NCI-H1105 treated with DMSO at 0.1 percent for 48 hours (cell line): ENCODE measurements at regions not wholly inside any gene's neighbourhood (a gene's known extent, or its start where the extent isn't known, plus 50 kb on each side); places are given as distances from the start of the nearest gene placed in this dataset.
"Not testable (repeated sequence)": the region's sequence is repeated elsewhere in the genome, so short reads cannot be mapped to it uniquely, and the experiment has no call there.

Source experiments
- DNase-seq: peaks from one replicate; lab custom pipeline; 2025; lab: John Stamatoyannopoulos, UW

GRCh38 chr22:26769663-26770062 is 112.3 kb downstream of the MIAT start:
- DNase-seq: no peak

GRCh38 chr22:26770624-26771023 is 113.2 kb downstream of the MIAT start:
- DNase-seq: no peak

DNA sequence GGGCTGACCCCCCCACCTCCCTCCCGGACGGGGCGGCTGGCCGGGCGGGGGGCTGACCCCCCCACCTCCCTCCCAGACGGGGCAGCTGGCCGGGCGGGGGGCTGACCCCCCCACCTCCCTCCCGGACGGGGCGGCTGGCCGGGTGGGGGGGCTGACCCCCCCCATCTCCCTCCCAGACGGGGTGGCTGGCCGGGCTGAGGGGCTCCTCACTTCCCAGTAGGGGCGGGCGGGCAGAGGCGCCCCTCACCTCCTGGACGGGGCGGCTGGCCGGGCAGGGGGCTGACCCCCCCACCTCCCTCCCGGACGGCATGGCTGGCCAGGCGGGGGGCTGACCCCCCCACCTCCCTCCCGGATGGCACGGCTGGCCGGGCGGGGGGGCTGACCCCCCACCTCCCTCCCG is 115.7 kb downstream of the MIAT start:
- not testable (repeated sequence) for DNase-seq

GRCh38 chr22:26775394-26775793 is 118.0 kb downstream of the MIAT start:
- no peak for DNase-seq

- no peak for DNase-seq
Observed at GRCh38 chr22:26777156-26777801, 119.9 kb downstream of the MIAT start.

DNA sequence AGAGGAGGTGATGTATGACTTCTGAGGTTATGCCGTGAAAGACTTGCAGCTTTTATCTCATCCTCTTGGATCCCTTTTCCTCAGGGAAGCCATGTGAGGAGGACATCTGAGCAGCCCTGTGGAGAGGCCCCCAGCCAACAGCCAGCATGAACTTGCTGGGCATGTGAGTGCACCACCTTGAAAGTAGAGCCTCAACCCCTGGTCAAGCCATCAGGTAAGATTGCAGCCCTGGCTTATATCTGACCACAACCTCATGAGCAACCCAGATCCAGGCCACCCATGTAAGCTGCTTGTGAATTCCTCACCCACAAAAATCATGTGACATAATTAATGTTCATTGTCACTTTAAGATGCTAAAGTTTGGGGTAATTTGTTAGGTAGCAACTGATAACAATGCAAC is 121.0 kb downstream of the MIAT start:
- no peak for DNase-seq

DNA sequence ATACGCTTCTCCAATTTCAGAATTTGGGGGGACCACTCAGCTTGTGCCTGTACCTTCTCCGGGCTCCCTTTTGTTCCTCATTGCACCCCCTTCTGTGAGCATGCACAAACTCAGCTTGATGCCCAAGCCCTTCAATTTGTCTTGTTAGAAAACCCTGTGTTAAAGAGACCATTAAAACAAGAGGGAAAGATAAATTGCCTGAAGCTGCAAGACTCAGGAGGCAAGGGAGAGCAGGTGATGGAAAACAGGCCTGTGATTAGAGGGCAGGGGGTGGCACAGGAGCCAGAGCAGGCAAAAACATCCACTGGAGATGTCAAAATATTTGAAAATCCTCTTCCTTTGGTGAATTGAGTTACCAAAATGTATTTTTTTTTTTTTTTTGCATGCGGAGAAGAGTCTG is 121.7 kb downstream of the MIAT start:
- no peak for DNase-seq

DNA sequence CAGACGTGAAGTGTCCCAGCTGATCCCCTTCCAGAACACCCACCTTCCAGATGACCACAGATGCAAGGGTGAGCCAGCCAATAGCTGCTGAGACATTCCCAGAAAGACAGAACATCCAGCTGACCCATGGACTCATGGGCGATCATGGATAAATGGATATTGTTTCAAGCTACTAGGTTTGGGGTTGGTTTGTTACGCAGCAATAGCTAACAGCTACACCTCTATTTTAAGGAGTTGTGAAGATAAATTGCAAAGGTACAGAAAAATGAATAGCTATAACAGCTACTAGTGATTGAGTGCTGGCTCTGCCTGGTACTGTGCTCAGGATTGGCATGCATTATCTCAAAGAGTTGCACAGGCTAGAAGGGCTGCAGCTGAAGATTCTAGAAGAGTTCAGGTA is 122.5 kb downstream of the MIAT start:
- no peak for DNase-seq

- DNase-seq: no peak
Observed at GRCh38 chr22:26780521-26780920, 123.1 kb downstream of the MIAT start.

DNA sequence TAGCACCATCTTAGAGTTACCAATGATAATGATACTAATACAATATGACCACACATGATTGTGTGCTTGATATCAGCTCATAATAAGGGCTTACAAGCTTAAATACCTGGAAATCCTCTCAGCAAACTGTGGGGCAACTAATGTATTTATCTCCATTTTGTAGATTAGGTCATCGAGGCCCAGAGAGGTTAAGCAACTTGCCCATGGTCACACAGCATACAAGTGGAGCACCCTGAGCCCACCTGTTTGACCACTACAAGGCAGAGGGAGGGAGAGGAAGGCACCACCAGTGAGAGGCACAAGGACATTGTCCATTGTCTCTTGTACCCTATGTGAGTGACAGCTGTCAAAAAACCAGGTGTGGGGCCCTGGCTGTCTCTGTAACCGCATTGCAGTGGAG is 123.7 kb downstream of the MIAT start:
- no peak for DNase-seq

DNA sequence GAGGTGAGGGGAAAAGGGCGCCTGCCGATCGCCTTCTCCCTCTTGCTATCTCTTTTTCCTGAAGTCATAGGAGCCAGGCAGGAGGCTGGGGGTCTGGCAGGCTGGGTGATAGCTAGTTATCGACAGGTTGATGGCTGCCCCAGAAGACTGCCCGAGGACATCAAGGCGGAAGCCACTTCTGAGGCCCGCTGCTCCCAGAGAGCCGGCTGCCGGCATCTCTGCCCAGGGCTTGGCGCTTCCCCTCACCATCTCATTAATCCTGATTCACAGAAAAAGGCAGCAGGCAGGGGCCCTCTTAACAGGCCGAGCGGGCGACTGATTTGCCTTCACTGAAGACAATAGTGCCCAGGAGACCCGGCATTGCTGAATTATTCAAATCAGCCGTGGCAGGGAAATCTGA is 124.2 kb downstream of the MIAT start:
- no peak for DNase-seq

DNA sequence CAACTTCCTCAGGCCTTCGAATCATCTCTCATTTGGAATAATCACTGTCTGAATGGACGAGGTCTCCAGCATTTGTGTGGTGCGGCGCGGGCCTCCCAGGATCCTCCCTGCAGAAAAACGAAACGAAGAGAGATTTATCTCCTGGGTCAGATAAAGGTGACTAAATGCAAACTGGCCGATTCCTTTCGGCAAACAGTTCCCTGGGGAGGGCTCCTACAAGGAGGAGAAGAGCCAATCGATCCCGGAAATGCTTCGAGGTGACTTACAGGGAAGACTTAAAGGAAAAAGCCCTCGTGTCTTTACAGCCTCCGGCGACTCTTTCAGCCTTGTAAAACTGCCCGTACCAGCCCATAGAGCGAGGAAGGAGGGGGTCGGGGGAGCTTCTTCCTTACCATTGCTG is 126.5 kb downstream of the MIAT start:
- no peak for DNase-seq

DNA sequence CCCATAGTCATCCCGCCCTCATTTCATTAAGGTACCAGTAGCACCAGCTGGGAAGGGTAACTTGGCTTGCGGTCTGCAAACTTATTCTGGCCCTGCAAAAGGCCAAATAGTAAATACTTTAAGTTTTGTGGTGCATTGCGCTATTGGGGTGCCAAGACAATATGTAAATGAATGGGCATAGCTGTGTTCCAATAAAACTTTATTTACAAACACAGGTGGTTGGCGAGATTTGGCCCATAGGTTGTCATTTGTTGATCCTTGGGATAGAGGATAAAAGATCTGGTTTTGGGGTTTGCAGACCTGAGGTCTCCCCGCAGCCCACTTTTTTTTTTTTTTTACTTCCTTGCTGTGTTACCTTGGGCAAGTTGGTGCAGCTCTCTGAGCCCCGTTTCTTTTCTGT is 127.4 kb downstream of the MIAT start:
- no peak for DNase-seq

DNA sequence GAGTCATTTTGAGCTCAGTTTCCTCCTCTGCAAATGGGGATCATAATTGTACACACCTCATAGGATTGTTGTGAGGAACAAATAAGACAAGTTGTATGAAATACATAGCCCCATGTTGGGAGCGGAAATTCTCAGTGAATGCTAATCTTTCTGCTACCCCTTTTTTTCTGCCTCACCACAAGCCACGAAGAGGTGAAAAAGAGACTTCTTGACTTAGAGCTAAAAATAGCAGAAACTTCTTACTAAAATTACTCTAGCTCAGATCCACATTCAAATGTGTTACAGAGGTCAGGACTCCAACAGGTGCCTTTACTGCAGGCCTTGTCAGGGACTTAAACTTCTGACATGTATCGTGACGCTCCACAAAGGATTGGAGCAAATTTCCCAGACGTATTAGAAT is 128.5 kb downstream of the MIAT start:
- no peak for DNase-seq

DNA sequence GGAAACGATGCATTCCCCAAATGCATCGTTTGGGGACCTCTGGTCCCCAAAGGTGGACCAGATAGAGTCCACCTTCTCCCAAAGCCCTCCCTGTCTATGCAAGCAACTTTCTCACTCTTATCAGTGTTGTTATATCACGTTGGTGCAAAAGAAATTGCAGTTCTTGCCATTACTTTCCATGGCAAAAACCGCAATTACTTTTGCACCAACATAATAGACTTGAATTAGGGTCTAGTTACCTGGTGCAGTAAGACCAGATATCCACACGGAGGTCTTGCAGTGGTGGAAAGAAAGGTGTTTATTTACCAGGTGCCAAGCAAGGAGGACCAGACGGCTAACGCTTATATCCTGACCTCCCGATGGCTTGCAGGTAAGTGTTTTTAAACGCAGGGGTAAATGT is 129.0 kb downstream of the MIAT start:
- no peak for DNase-seq

- peak; percentile 27 for DNase-seq
Observed at GRCh38 chr22:26789951-26790350, 132.6 kb downstream of the MIAT start.

DNA sequence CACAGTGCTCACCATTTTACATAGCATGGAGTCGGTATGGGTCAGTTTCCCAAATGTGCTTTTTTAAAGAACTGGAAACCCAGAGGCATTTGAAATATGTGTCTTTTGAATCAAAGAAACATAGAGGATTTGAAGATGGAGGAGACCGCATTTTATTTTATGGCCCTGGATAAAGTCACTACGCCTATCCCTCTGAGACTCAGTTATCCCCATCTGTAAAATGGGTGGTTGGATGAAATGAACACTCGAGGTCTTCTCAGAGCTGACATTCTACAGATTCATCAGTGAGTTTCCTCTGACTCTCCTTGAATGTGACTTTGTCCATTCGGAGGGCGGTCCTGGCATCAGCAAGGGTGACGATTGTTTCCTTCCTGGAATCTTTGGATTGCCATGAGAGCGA is 135.1 kb downstream of the MIAT start:
- DNase-seq: no peak

DNA sequence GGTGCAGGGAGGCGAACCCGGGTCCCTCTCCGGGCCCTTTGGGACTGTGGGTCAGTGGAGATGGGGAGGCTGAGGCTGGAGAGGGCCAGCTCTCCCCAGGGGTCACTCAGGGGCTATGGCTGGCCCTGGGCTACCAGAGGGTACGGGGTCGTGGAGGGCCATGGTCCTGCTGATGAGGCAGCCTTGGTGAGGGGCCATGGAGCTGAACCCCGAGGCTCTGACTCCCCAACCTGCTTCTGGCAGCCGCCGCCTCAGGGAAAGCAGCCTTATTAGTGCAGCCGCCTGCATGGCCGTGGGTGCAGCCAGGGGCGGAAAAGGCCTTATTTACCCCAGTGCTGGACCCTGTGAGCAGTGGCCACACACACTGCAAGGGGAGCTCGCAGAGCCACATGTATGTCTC is 139.4 kb downstream of the MIAT start:
- DNase-seq: no peak

DNA sequence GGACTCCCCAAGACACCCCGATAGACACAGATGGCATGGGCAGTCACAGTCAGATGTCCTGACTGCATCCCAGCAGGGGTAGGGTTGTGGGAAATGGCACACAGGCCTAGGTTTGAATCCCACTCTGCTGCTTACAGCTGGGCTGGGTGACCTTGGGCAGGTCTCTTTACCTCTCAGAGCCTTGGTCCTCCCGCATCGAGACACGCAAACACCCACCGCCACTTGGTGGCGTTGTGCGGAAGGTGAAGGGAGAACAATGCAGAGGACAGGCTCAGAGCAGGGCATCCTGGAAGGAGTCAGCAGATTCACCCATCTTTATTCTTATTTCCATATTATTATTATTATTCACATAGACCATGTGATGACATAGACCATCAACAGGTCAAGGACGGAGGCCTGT is 140.5 kb downstream of the MIAT start:
- DNase-seq: no peak

DNA sequence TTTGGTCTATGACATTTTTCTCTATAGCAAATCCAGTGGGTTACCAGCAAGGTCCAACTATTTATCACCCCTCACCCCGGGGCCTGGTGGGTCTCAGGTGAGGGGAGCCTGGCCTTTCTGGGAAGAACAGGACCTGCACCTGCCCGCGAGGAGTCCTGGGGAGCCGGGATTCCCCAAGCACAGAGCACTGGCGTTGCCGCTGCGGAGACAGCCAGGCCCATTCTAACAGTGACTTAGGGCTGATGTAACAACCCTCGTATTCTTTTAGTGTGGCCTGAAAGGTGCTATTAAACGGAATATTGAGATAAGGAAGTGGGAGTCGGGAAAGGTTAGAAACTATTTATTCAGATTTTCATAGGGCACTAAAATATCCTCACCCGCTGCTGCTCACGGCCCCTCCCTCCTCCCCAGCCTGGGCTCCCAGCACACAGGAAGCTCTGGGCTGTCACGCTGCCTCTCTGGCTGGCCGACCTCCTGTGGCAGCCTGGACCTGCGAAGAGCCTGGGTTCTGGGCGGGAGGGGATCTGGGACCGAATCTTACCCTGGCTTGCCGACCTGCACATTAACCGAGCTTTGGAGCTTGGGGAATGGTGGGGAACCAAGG is 141.2 kb downstream of the MIAT start:
- no peak for DNase-seq

DNA sequence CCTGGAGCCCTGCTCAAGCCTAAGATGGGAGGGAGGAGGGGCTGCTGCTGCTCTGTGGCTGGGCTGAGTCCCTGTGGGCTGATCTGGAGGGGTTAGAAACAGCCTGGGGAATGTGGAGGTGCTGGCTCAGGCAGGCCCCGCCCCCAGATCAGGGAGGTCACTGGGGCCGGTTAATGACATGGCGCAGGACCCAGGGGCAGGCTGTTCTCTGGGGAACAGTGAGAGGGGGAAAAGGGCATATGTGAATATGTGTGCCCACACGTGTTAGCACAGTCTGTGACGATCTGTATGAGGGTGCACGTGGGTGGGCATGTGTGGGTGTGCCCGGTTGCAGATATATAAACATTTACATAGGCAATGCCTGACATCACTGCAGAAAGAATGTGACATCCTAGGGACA is 143.5 kb downstream of the MIAT start:
- DNase-seq: no peak

DNA sequence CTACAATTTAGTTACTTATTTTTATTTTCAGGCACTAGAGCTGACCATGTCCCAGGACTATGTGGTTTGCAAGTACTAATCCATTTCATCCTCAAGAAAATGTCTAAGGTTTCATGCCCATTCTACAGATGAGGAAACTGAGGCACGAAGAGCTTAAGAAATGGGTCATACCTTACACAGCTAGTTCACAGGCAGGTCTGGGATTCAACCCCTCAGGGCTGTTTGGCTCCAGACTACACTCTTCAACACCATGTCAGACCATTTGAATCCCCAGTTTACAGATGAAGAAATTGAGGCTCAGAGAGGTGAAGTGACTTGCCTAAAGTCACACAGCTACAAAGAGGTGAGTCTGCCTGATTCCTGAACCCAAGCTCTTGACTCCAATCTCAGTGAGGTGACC is 144.1 kb downstream of the MIAT start:
- no peak for DNase-seq

- DNase-seq: no peak
Observed at GRCh38 chr22:26804315-26804714, 146.9 kb downstream of the MIAT start.

- peak; percentile 51 for DNase-seq
Observed at GRCh38 chr22:26804911-26805539, 147.6 kb downstream of the MIAT start.
